ENCODE measurements at regions not wholly inside any gene's neighbourhood (a gene's known extent, or its start where the extent isn't known, plus 50 kb on each side); places are given as distances from the start of the nearest gene placed in this dataset.
"Not testable (repeated sequence)": the region's sequence is repeated elsewhere in the genome, so short reads cannot be mapped to it uniquely, and the experiment has no call there.

- TF ChIP-seq SUZ12 (IDR thresholded peaks at IDR 0.05; ENCODE audit: extremely low read depth, insufficient read depth, insufficient read length); ZNF274 (IDR thresholded peaks at IDR 0.05; ENCODE audit: low read depth, low read length): not testable (repeated sequence)
These were observed 202.4 kb downstream of the GOLGA6L6 start for GRCh38 chr15:20339086-20339791.
